ENCODE measurements at regions not wholly inside any gene's neighbourhood (a gene's known extent, or its start where the extent isn't known, plus 50 kb on each side); places are given as distances from the start of the nearest gene placed in this dataset.

GRCh38 chr18:67726882-67727281 lies 210.4 kb upstream of the DSEL start (continued):
- no peak for TF ChIP-seq CHD7 (IDR thresholded peaks at IDR 0.05; ENCODE audit: insufficient replicate concordance, low read length)
- TF ChIP-seq, protein P1, sequence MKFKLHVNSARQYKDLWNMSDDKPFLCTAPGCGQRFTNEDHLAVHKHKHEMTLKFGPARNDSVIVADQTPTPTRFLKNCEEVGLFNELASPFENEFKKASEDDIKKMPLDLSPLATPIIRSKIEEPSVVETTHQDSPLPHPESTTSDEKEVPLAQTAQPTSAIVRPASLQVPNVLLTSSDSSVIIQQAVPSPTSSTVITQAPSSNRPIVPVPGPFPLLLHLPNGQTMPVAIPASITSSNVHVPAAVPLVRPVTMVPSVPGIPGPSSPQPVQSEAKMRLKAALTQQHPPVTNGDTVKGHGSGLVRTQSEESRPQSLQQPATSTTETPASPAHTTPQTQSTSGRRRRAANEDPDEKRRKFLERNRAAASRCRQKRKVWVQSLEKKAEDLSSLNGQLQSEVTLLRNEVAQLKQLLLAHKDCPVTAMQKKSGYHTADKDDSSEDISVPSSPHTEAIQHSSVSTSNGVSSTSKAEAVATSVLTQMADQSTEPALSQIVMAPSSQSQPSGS (IDR thresholded peaks at IDR 0.05; ENCODE audit: low read length), result no peak
- TF ChIP-seq KDM1A (IDR thresholded peaks at IDR 0.05; ENCODE audit: borderline replicate concordance, low read length), result no peak
- no peak for TF ChIP-seq BRCA1 (IDR thresholded peaks at IDR 0.05; ENCODE audit: low read depth, low read length)
- TF ChIP-seq YY1 (IDR thresholded peaks at IDR 0.05; ENCODE audit: low read depth, low read length), result no peak
- TF ChIP-seq TEAD4 (IDR thresholded peaks at IDR 0.05; ENCODE audit: low read depth, low read length), result no peak
- no peak for TF ChIP-seq PHF8 (conservative IDR thresholded peaks at IDR 0.05; ENCODE audit: low read depth, low read length)
- TF ChIP-seq HDAC6 (IDR thresholded peaks at IDR 0.05; ENCODE audit: low read depth, low read length), result no peak
- TF ChIP-seq TAF7 (optimal IDR thresholded peaks at IDR 0.05; ENCODE audit: borderline replicate concordance, low read depth, low read length), result no peak
- TF ChIP-seq CHD1 (IDR thresholded peaks at IDR 0.05; ENCODE audit: low read depth, low read length), result no peak
- TF ChIP-seq RFX5 (IDR thresholded peaks at IDR 0.05; ENCODE audit: borderline replicate concordance, low read depth, low read length), result no peak
